ENCODE measurements at regions not wholly inside any gene's neighbourhood (a gene's known extent, or its start where the extent isn't known, plus 50 kb on each side); places are given as distances from the start of the nearest gene placed in this dataset.
"Not testable (repeated sequence)": the region's sequence is repeated elsewhere in the genome, so short reads cannot be mapped to it uniquely, and the experiment has no call there.

- Histone ChIP-seq H3F3A (ENCODE audit: insufficient read depth, low read length, poor library complexity, severe bottlenecking) (no peaks in the 10 kb centered on the region), H3K27ac (ENCODE audit: low read length) (no peak overlapping the region), H3K4me3 (ENCODE audit: low read length) (no peak overlapping the region), H3K79me2 (replicated peaks; ENCODE audit: insufficient read depth, low read length) (no peaks in the 10 kb centered on the region), H3K9me3 (ENCODE audit: low read length) (no peaks in the 10 kb centered on the region), H2AFZ (ENCODE audit: low read depth, low read length) (no peak overlapping the region), H3K27me3 (ENCODE audit: insufficient read depth, low read depth, low read length) (no peaks in the 10 kb centered on the region), H3K9me2 (ENCODE audit: insufficient read depth, low read length) (no peaks in the 10 kb centered on the region), H3K9ac (ENCODE audit: low read length) (no peak overlapping the region), H4K20me1 (ENCODE audit: insufficient read depth) (no peaks in the 10 kb centered on the region), H3K36me3 (ENCODE audit: insufficient read depth, low read length) (no peaks in the 10 kb centered on the region), H3K4me2 (ENCODE audit: low read length) (no peak overlapping the region)
- TF ChIP-seq REST (IDR thresholded peaks at IDR 0.05; ENCODE audit: borderline replicate concordance): no peak
- no peak for TF ChIP-seq RAD21 (conservative IDR thresholded peaks at IDR 0.05)
- no peak for TF ChIP-seq SMC3 (conservative IDR thresholded peaks at IDR 0.05; ENCODE audit: poor library complexity)
- TF ChIP-seq POLR2AphosphoS5 (IDR thresholded peaks at IDR 0.05): no peak
- no peak for TF ChIP-seq CTCF (IDR thresholded peaks at IDR 0.05; ENCODE audit: poor library complexity, severe bottlenecking)
- no peak for TF ChIP-seq TAF1 (IDR thresholded peaks at IDR 0.05; ENCODE audit: low read depth)
- no peak for TF ChIP-seq MXI1 (conservative IDR thresholded peaks at IDR 0.05; ENCODE audit: poor library complexity, severe bottlenecking)
- TF ChIP-seq EP300 (conservative IDR thresholded peaks at IDR 0.05; ENCODE audit: poor library complexity, severe bottlenecking): no peak
Observed at GRCh38 chr15:62327406-62327805, 162.3 kb upstream of the C2CD4B start.

- H3K9me3 ChIP-seq (ENCODE audit: low read length); H3K79me2 ChIP-seq (replicated peaks; ENCODE audit: insufficient read depth, low read length); H3F3A ChIP-seq (ENCODE audit: insufficient read depth, low read length, poor library complexity, severe bottlenecking); H3K9me2 ChIP-seq (ENCODE audit: insufficient read depth, low read length); H3K27me3 ChIP-seq (ENCODE audit: insufficient read depth, low read depth, low read length); H4K20me1 ChIP-seq (ENCODE audit: insufficient read depth); H3K4me2 ChIP-seq (ENCODE audit: low read length); H3K4me3 ChIP-seq (ENCODE audit: low read length); H3K9ac ChIP-seq (ENCODE audit: low read length); H3K27ac ChIP-seq (ENCODE audit: low read length); H2AFZ ChIP-seq (ENCODE audit: low read depth, low read length); H3K36me3 ChIP-seq (ENCODE audit: insufficient read depth, low read length): not testable (repeated sequence)
Observed at GRCh38 chr15:62332472-62332871, 167.4 kb upstream of the C2CD4B start.

GRCh38 chr15:62334536-62334935 lies 169.5 kb upstream of the C2CD4B start:
- Histone ChIP-seq H3K27ac (ENCODE audit: low read length) (no peak overlapping the region), H4K20me1 (ENCODE audit: insufficient read depth) (no peaks in the 10 kb centered on the region), H3K9me3 (ENCODE audit: low read length) (no peaks in the 10 kb centered on the region), H3K4me3 (ENCODE audit: low read length) (no peak overlapping the region), H3F3A (ENCODE audit: insufficient read depth, low read length, poor library complexity, severe bottlenecking) (no peaks in the 10 kb centered on the region), H3K27me3 (ENCODE audit: insufficient read depth, low read depth, low read length) (no peaks in the 10 kb centered on the region), H2AFZ (ENCODE audit: low read depth, low read length) (no peak overlapping the region), H3K9ac (ENCODE audit: low read length) (no peak overlapping the region), H3K4me2 (ENCODE audit: low read length) (no peak overlapping the region), H3K36me3 (ENCODE audit: insufficient read depth, low read length) (no peaks in the 10 kb centered on the region), H3K79me2 (replicated peaks; ENCODE audit: insufficient read depth, low read length) (no peaks in the 10 kb centered on the region), H3K9me2 (ENCODE audit: insufficient read depth, low read length) (no peaks in the 10 kb centered on the region)
- TF ChIP-seq RAD21 (conservative IDR thresholded peaks at IDR 0.05): no peak
